DMS153 treated with DMSO at 0.1 percent for 48 hours (cell line): ENCODE measurements at regions not wholly inside any gene's neighbourhood (a gene's known extent, or its start where the extent isn't known, plus 50 kb on each side); places are given as distances from the start of the nearest gene placed in this dataset.

Source experiments
- DNase-seq: peaks from one replicate; lab custom pipeline; 2025; ENCODE audit not compliant: unreplicated experiment; lab: John Stamatoyannopoulos, UW

DNA sequence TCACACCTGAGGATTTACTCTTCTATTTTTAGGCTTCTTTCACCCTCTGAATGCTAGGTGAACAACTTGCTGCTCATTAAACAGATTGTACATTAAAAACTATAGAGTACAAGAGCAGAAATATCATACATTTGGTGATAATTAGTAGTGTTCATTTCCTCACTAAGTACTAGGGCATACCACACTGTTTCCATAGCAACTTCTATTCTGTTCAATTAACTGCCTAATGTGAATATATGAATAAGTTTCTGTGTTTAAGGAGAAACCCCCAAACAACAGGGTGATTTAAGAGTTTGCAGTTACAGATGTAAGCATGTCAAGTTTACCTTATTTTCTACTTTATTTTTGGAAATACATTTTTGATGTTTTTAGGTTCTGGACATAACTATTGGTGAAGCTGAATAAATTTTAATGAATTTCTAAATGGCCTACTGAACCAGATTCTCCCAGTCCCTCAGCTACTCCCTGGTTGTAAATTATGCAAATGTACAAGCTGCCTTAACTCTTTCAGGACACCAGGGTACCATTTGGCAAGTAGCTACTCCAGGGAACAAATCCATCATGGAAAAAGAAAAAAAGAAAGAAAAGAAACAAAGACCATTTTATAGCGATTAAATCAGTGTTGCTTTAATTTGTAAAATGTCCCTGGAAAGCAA lies 199.8 kb upstream of the NAV3 start:
- no peak for DNase-seq

DNA sequence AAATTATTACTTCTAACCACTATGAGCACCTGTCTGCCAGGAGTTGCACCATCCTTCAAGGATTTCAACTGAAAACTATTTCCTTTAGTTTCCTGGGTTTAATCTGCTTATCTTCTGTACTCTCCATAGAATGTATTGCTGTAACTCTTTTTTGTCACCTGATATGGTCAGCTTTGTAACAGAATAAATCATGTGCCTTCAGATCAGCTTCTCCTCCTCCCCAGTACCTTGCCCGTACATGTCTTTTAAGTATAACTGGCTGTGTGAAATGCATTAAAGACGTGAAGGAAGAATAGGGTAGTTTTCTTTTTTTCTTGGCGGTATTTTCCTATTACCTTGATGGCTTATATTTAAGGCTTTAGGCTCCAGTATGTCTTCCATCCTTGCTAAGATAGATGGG lies 200.3 kb upstream of the NAV3 start:
- no peak for DNase-seq

DNA sequence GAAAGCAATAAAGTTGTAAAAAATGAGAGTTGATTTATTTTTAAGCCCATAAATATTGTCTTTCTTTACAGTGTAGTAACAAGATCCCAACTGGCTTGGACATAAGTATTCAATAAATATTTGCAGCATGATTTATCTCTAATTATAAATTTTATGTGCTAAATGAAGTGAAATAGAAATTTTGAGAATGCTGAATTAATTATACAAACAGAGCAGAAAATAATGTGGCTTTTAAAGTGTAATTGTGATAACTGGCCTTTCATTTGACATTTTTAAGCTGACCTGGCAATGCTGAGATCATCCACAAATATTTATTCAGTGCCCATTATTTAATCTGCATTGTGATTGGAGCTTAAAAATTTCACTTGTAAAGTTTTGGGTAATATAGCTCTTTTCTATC lies 201.6 kb upstream of the NAV3 start:
- DNase-seq, result no peak

DNA sequence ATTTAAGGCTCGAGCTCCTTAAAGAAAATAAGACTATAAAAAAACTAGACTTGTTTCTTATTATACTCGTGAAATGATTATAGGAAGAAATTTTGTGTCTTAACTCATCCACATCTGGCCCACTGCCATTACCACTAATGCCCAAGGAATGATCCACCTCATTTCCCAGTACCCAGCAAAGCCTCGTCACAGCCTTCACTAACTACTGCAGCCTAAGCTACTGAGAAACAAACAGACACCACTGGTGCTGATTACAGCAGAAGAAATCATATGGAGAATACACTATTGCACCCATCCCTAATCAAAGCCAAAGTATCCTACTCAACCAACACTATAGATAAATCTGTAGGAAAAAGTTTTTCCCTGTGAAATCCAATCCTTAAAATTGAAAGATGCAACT lies 205.3 kb upstream of the NAV3 start:
- no peak for DNase-seq

DNA sequence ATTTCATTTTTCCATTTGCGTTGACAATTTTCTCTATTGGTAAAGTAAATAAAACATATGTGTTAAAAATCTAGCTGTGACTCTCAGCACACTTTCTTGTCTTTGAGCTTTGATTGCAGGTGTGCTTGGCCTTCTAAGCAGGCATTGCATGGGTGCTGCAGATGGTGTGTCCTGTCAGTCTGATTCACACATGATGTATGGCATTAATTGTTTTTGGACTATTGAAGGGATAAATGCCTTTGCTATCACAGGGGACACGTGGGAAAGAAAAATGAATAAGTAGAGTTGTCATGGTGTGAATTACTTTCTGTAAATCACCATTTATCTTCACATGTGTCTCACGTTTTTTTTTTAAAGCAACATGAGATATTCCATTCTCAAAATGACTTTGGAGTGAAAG lies 211.3 kb upstream of the NAV3 start:
- no peak for DNase-seq

DNA sequence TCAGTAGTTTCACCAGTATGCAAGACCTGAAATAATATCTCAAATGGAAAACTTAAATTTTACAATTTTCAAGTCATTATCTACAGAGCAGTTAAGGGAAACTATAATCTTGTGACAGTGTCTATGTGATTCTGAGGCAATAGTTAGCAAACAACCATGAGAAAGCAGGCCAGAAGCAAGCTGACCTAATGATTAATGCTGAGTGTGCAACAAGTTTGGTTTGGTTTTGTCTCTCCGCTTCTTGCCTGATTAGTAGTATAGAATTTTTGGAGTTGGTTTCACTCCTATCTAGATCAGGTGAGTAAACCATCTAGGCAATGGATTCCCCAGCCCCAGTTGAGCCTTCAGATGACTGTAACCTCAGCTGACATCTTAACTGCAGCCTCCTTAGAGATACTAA lies 212.9 kb upstream of the NAV3 start:
- DNase-seq, result no peak

DNA sequence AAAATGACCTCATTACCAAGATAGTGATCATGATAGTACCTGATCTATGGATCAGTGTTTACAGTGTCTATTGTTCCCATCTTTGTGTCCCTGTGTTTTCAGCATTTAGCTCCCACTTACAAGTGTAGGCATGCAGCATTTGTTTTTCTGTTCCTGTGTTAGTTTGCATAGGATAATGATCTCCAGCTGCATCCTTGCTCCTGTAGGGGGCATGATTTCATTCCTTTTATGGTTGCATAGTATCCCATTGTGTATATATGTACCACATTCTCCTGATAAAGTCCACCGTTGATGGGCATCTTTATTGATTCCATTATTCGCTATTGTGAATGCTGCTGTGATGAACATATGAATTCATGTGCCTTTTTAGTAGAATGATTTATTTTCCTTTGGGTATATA lies 215.4 kb upstream of the NAV3 start:
- no peak for DNase-seq

DNA sequence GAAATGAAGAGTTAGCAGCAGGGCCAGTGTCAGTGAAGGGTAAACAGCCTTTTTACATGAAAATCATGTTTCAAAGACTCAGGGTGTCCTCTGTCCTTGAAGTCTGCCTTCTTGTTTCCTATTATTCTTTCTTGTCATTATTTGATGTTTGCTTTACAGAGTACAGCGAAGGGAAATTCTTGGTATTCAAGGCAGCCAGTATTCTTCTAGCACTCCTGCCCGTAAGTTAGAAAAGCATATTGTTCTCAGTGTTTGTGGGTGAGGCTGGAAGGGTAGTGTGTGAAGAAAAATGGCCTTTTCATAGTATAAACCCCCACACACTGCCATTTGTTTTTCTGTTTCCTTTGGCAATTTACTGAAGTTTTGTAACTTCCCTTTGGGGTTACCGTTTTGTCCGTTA lies 217.3 kb upstream of the NAV3 start:
- no peak for DNase-seq

DNA sequence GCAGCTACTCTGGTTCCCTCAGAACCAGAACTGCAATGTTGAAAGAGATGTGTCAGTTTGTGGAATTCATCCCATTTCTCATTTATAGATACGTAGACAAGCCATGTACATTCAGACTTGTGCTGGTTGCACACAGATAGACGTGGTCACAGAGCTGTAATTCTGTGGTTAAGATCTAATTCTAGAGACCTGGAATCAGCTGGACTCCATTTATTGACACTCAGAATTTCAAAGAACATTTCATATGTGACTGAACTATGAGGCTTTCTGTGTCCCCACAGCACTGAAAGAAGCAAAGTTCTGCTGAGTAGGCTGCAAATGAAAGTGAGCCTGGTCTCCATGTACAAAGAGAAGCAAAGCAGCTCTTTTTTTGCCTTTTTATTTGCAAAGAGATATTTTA lies 220.2 kb upstream of the NAV3 start:
- no peak for DNase-seq

DNA sequence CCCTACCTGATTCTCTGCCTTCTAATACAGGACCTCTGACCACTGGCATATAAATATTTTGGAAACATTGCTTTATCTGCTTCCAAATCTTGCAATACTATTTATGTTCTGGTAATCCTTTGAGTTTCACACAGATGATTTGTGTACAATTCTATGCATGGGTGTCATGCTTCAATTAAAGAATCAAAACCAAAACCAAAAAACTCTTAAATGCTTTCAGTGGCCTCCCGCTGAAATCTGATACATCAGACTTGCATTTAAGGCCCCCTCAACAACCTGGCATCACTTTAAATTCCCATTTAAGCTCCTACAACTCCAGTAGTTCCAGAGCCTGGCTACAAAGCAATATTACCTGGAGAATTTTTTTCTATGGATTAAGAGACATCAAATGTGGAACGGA lies 221.7 kb upstream of the NAV3 start:
- no peak for DNase-seq

DNA sequence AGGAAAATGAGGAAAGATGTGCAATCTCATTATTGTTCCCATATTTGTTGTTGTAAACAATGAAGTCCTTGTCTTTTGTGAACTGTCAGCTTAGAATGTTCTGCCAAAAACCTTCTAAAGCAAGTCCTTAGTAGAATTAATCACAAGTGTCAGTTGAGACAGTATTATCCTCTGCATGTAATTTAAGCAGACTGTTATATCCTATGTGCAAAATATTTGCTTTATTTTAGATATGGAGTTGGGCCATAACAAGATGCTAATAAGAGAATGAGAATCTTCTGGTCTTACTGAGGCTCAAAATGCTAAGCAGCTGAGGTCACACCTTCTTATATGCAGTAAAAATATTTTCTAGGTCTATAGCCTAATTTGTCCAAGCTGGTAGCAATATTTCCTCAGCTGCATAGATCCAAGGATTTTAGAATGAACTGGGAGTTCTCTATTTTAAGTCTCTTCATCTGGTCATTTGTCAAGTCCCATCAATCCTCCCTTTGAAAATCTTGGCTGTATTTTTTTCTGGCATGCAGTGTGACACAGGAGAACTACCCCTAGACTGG lies 222.3 kb upstream of the NAV3 start:
- DNase-seq, result no peak

DNA sequence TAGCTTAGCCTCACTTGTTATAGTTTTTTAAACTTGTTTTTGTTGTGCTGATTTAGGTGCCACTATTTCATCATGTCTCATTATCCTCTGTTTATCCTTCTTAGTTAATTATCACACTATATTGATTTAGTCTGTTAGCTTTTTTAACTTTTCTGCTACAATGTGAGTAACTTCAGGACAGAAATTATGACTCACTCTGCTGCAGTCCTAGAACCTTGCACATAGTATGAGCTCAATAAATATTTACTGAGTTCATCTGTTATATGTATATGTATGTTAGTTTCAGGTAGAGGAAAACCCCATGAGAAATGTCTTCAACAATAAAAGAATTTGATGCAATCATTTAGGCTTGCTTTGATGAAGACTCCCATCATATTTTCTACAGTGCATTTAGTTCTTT lies 224.3 kb upstream of the NAV3 start:
- no peak for DNase-seq

DNA sequence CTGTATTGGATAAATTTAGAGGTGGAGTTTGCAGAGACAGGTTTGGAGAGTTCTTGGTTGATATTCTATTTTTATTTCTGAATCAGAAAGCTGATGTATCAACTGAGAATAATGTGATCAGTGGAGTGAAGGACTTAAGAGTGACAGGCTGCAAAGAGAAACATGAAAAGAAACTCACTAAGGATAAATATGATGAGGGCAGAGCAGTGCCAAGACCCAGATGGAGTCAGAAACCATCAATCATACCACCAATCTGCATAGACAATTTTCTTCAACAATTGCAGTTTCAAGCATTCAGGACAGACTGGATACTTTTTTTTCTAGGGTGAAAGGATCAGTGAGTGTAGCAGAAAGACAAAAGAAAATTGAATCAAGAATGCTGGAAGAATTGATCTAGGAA lies 226.7 kb upstream of the NAV3 start:
- no peak for DNase-seq

DNA sequence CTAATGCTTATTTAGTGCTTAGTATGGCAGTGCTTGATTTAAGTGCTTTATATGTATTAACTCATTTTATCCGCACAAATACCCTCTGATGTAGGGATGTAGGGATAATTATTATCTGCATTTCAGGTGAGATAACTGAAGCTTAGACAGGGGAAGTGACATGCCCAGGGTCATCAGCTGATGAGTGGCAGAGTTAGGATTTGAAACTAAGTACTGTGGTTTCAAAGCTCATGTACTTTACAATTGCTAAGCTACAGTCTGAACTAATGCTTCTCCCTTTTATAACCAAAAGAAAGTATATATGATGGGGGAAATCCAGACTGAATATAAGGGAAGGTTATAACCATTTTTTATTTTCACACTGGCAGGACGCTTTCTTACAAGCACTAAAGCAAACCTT lies 229.6 kb upstream of the NAV3 start:
- DNase-seq, result no peak

DNA sequence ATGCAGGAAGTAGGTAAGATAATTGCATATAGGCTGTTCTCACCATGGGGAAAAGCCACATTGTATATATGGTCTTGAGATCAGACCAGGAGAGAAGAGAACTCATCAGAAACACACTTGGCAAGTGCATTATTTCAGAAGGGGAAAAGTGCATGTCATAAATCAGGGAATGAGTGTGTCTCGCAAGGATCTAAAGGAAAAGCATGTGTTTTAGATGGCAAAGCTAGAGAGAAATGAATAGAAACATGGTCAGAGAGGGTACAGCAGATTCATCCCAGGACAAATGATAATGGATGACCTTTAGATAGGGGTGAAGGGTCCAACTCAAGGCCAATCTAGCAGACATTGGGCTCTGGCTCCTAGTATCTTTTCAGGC lies 230.2 kb upstream of the NAV3 start:
- DNase-seq, result no peak

DNA sequence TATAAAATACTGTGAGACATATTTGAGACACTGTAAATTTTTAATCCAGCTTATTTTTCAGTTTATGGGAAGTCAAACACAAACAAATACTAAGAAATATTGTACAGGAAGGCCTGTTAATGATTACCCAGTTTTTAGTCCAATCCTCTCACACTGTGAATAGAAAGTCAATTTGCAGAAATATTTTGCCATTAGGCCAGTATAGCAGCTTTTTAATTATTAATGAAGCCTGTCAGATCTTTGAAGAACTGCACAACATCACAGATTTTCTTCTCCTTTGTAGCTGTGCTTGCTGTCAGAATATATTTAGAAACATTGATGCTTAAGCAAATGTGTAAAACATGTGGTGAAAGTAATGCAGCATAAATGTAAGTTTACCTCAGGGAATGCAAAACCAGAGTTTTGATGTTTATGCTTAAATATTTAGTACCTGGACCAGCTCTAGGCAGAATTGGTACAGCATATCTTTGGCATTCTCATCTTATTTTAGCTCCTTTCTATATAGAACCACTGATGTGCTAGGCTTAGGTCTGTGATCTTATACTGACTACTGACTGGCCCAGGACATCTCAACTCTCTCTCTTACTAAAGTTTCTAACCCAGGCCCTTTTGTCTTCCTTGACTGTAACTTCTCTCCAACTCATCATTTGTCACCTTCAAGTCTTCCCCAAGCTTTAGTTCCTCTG lies 230.8 kb upstream of the NAV3 start:
- no peak for DNase-seq

DNA sequence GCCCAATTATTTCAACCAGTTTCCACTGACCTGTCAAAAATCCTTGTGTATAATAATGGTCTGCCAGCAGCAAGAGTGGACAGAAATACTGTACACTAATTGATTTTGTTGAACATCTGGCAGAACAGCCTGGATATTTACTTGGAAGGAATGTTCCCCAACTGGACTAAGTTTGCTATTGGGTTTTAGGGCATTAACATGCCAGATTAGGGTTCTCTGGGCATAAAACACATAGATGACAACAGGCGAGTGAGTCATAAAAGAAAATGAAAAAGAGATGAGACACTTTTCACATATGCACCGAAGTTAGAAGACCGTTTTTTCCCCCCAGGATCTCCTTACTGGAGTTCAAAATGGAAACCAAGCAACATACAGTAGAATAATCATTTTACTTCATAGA lies 236.3 kb upstream of the NAV3 start:
- DNase-seq, result no peak

DNA sequence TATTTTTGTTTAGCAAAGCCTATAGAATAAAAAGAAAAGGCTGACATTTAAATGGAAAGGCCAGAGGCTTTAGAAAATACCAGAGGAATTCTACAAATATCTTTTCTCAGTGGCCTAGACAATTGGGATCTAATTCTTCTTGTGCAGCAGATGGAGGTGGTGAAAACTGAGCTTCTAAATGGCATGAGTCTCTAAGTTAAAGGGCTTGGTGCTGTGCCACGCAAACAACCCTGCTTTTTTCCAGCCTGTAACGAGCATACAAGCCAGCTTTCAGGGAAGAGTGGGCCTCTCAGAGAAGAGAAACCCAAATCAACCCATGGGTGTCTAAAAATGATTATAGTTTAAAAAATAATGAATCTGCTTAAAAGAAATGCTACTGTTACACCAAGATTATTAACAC lies 237.9 kb upstream of the NAV3 start:
- DNase-seq, result no peak

DNA sequence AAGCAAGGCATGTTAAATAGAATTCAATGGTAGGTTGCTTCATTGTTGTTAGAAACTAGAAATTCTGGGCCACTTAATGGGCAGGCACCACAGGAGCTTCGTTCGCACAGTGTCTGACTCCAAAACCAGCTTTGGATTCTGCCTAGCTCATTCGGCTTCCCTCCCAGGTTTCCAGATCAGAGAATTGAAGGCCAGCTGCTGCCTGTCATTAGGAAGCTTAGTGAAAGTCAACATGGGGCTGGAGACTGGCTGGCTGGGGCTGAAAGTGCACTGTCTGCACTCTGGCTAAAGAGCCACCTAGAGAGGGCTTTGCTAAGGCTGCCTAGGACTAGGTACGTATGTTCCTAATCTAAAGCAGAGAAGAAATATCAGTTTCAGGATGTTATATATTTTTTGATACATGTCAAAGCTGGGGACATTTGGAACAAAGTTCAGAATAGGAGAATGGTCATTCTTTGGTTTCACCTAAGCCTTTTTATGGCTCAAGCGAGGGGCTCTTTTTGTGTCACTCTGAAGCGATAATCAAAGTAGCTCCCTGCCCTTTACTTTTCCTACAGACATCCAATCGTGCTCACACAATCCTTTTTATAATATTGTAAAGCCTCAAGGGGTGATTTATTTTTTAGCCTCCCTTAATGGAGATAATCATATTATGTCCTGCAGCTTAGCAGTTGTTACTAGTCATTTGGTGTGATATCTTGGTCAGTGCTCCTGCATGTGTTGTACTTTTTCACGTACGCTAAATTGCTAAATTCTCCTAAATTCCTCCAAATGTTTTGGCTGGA lies 238.5 kb upstream of the NAV3 start:
- DNase-seq, result peak; percentile 69

DNA sequence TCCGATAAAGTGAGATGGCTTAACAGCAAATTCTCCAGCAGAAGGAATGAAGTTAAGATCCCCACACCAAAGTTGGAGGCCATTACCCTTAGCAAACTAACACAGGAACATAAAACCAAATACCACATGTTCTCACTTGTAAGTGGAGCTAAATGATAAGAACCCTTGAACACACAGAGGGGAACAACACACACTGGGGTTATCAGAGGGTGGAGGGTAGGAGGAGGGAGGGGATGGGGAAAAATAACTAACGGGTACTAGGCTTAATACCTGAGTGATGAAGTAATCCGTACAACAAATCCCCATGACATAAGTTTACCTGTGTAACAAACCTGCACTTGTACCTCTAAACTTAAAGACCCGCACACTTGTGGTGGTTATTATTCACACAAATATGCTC lies 240.4 kb upstream of the NAV3 start:
- DNase-seq, result no peak

DNA sequence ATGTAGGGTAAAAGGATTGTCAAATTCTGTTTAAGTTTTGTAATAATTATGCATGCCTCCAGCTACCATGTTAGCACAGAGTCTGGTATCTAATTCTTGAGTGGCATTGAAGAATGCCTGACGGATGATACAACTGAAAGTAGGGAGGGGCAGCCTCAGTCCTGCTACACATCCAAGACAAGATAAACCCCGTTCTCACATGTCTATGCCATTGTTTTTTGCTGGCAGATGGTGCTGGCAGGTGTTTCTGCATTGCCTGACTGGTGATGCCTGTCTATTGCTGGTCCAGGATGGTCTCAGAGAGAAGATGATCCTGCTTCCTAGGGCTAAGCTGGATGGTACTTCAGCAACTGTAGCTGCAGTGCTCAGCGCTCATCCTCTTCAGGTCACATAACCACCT lies 245.8 kb upstream of the NAV3 start:
- DNase-seq, result no peak
